ENCODE measurements at regions not wholly inside any gene's neighbourhood (a gene's known extent, or its start where the extent isn't known, plus 50 kb on each side); places are given as distances from the start of the nearest gene placed in this dataset.

- Histone ChIP-seq H3K27ac (ENCODE audit: low read length, poor library complexity, severe bottlenecking) (no peak overlapping the region), H2BK5ac (ENCODE audit: low read depth, low read length, poor library complexity, severe bottlenecking) (no peak overlapping the region), H3K14ac (ENCODE audit: low read length in 2 of 2) (no peak overlapping the region), H3K4me2 (ENCODE audit: low read length, poor library complexity, severe bottlenecking) (no peak overlapping the region), H3K4me1 (ENCODE audit: control insufficient read depth, insufficient read depth, low read depth, low read length) (no peaks in the 10 kb centered on the region), H2BK12ac (ENCODE audit: low read length in 2 of 2) (no peak overlapping the region), H3K9me3 (ENCODE audit: control insufficient read depth, low read length) (peaks cover 5% of the 10 kb centered on the region), H3K9ac (ENCODE audit: low read length) (no peak overlapping the region), H3K79me1 (replicated peaks; ENCODE audit: low read length, poor library complexity, severe bottlenecking) (no peaks in the 10 kb centered on the region), H2BK120ac (ENCODE audit: low read depth, low read length) (no peak overlapping the region), H4K8ac (ENCODE audit: low read length) (no peak overlapping the region), H3K36me3 (ENCODE audit: control insufficient read depth in 1 of 2, insufficient read depth in 2 of 2, low read depth in 1 of 2, low read length in 2 of 2) (peaks cover 0 to 4% of the 10 kb centered on the region in 2 experiments), H3K27me3 (ENCODE audit: control insufficient read depth in 1 of 2, insufficient read depth in 1 of 2, low read length in 2 of 2) (no peaks in the 10 kb centered on the region), H3K23ac (ENCODE audit: low read length in 2 of 2) (no peak overlapping the region), H3K18ac (ENCODE audit: low read depth in 1 of 2, low read length in 2 of 2) (no peak overlapping the region), H2AK5ac (ENCODE audit: low read length, severe bottlenecking) (no peak overlapping the region), H3K4ac (ENCODE audit: low read depth in 1 of 2, low read length in 2 of 2) (no peak overlapping the region), H4K91ac (ENCODE audit: low read length) (no peak overlapping the region), H3K4me3 (ENCODE audit: insufficient read depth in 1 of 2, low read depth in 1 of 2, low read length in 2 of 2) (no peak overlapping the region), H2BK15ac (ENCODE audit: low read depth, poor library complexity, severe bottlenecking) (no peak overlapping the region), H2AFZ (ENCODE audit: low read depth, low read length) (no peak overlapping the region)
- no peak for DNase-seq
- 93% methylated on average over 9 of the region's 10 CpGs for WGBS
These were observed 205.3 kb upstream of the MKLN1 start for GRCh38 chr7:131122394-131122793.

- H3K9me3 ChIP-seq (ENCODE audit: control insufficient read depth, low read length), result peaks cover 5% of the 10 kb centered on the region
- no peak overlapping the region for H2BK5ac ChIP-seq (ENCODE audit: low read depth, low read length, poor library complexity, severe bottlenecking)
- no peak overlapping the region for H3K4me2 ChIP-seq (ENCODE audit: low read length, poor library complexity, severe bottlenecking)
- H4K8ac ChIP-seq (ENCODE audit: low read length), result no peak overlapping the region
- 95% methylated on average over 4 of the region's 4 CpGs for WGBS
- H2AK5ac ChIP-seq (ENCODE audit: low read length, severe bottlenecking), result no peak overlapping the region
- H3K36me3 ChIP-seq (ENCODE audit: control insufficient read depth in 1 of 2, insufficient read depth in 2 of 2, low read depth in 1 of 2, low read length in 2 of 2), result peaks cover 0 to 4% of the 10 kb centered on the region in 2 experiments
- H2AFZ ChIP-seq (ENCODE audit: low read depth, low read length), result no peak overlapping the region
- no peak overlapping the region for H3K4ac ChIP-seq (ENCODE audit: low read depth in 1 of 2, low read length in 2 of 2)
- no peaks in the 10 kb centered on the region for H3K27me3 ChIP-seq (ENCODE audit: control insufficient read depth in 1 of 2, insufficient read depth in 1 of 2, low read length in 2 of 2)
- H2BK12ac ChIP-seq (ENCODE audit: low read length in 2 of 2), result no peak overlapping the region
- H3K14ac ChIP-seq (ENCODE audit: low read length in 2 of 2), result no peak overlapping the region
- H3K4me1 ChIP-seq (ENCODE audit: control insufficient read depth, insufficient read depth, low read depth, low read length), result no peaks in the 10 kb centered on the region
- H3K4me3 ChIP-seq (ENCODE audit: insufficient read depth in 1 of 2, low read depth in 1 of 2, low read length in 2 of 2), result no peak overlapping the region
- no peak overlapping the region for H2BK15ac ChIP-seq (ENCODE audit: low read depth, poor library complexity, severe bottlenecking)
- no peak overlapping the region for H3K27ac ChIP-seq (ENCODE audit: low read length, poor library complexity, severe bottlenecking)
- DNase-seq, result no peak
- no peak overlapping the region for H2BK120ac ChIP-seq (ENCODE audit: low read depth, low read length)
- H3K18ac ChIP-seq (ENCODE audit: low read depth in 1 of 2, low read length in 2 of 2), result no peak overlapping the region
- H3K23ac ChIP-seq (ENCODE audit: low read length in 2 of 2), result no peak overlapping the region
- H4K91ac ChIP-seq (ENCODE audit: low read length), result no peak overlapping the region
- no peak overlapping the region for H3K9ac ChIP-seq (ENCODE audit: low read length)
- H3K79me1 ChIP-seq (replicated peaks; ENCODE audit: low read length, poor library complexity, severe bottlenecking), result no peaks in the 10 kb centered on the region
These were observed 203.6 kb upstream of the MKLN1 start for GRCh38 chr7:131124001-131124629.

- no peaks in the 10 kb centered on the region for H3K79me1 ChIP-seq (replicated peaks; ENCODE audit: low read length, poor library complexity, severe bottlenecking)
- no peak overlapping the region for H2BK15ac ChIP-seq (ENCODE audit: low read depth, poor library complexity, severe bottlenecking)
- no peak overlapping the region for H3K23ac ChIP-seq (ENCODE audit: low read length in 2 of 2)
- H3K18ac ChIP-seq (ENCODE audit: low read depth in 1 of 2, low read length in 2 of 2), result no peak overlapping the region
- no peak overlapping the region for H3K27ac ChIP-seq (ENCODE audit: low read length, poor library complexity, severe bottlenecking)
- H3K4me1 ChIP-seq (ENCODE audit: control insufficient read depth, insufficient read depth, low read depth, low read length), result no peaks in the 10 kb centered on the region
- no peak for DNase-seq
- H4K8ac ChIP-seq (ENCODE audit: low read length), result no peak overlapping the region
- 92% methylated on average over 3 of the region's 3 CpGs for WGBS
- no peak overlapping the region for H4K91ac ChIP-seq (ENCODE audit: low read length)
- no peak overlapping the region for H3K14ac ChIP-seq (ENCODE audit: low read length in 2 of 2)
- H2AK5ac ChIP-seq (ENCODE audit: low read length, severe bottlenecking), result no peak overlapping the region
- peak overlapping the region in 1 of 2 experiments; percentile 50 for H2BK12ac ChIP-seq (ENCODE audit: low read length in 2 of 2)
- no peaks in the 10 kb centered on the region for H3K27me3 ChIP-seq (ENCODE audit: control insufficient read depth in 1 of 2, insufficient read depth in 1 of 2, low read length in 2 of 2)
- no peak overlapping the region for H3K9ac ChIP-seq (ENCODE audit: low read length)
- no peak overlapping the region for H2BK5ac ChIP-seq (ENCODE audit: low read depth, low read length, poor library complexity, severe bottlenecking)
- H3K36me3 ChIP-seq (ENCODE audit: control insufficient read depth in 1 of 2, insufficient read depth in 2 of 2, low read depth in 1 of 2, low read length in 2 of 2), result peaks cover 0 to 4% of the 10 kb centered on the region in 2 experiments
- no peak overlapping the region for H2AFZ ChIP-seq (ENCODE audit: low read depth, low read length)
- H3K4ac ChIP-seq (ENCODE audit: low read depth in 1 of 2, low read length in 2 of 2), result no peak overlapping the region
- no peak overlapping the region for H3K4me2 ChIP-seq (ENCODE audit: low read length, poor library complexity, severe bottlenecking)
- no peak overlapping the region for H3K4me3 ChIP-seq (ENCODE audit: insufficient read depth in 1 of 2, low read depth in 1 of 2, low read length in 2 of 2)
- no peak overlapping the region for H2BK120ac ChIP-seq (ENCODE audit: low read depth, low read length)
- no peaks in the 10 kb centered on the region for H3K9me3 ChIP-seq (ENCODE audit: control insufficient read depth, low read length)
These were observed 202.8 kb upstream of the MKLN1 start for GRCh38 chr7:131124867-131125266.

DNA sequence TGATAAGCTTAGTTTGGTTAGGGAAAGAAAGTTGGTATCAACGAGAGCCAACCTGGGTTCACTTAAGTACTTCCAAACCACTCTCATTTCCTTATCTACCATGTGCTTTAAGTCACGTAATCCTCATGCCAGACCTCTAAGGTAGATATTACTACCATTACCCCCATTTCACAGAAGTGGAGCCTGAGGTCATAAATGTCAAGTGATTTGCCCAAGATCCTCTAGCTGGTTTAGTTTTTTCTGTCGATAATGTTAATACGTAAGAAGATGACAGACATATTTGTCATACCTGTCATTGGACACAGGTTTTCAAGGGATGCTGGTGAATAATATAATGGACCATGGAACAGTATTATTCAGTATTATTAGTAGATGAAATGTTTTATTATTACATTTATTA, 197.4 kb upstream of the MKLN1 start:
- Histone ChIP-seq H3K18ac (ENCODE audit: low read depth in 1 of 2, low read length in 2 of 2) (no peak overlapping the region), H3K4me3 (ENCODE audit: insufficient read depth in 1 of 2, low read depth in 1 of 2, low read length in 2 of 2) (no peak overlapping the region), H3K9ac (ENCODE audit: low read length) (no peak overlapping the region), H2BK5ac (ENCODE audit: low read depth, low read length, poor library complexity, severe bottlenecking) (no peak overlapping the region), H3K4ac (ENCODE audit: low read depth in 1 of 2, low read length in 2 of 2) (no peak overlapping the region), H2AK5ac (ENCODE audit: low read length, severe bottlenecking) (no peak overlapping the region), H3K36me3 (ENCODE audit: control insufficient read depth in 1 of 2, insufficient read depth in 2 of 2, low read depth in 1 of 2, low read length in 2 of 2) (no peaks in the 10 kb centered on the region), H3K4me2 (ENCODE audit: low read length, poor library complexity, severe bottlenecking) (no peak overlapping the region), H2AFZ (ENCODE audit: low read depth, low read length) (no peak overlapping the region), H3K4me1 (ENCODE audit: control insufficient read depth, insufficient read depth, low read depth, low read length) (no peaks in the 10 kb centered on the region), H3K14ac (ENCODE audit: low read length in 2 of 2) (no peak overlapping the region), H3K27ac (ENCODE audit: low read length, poor library complexity, severe bottlenecking) (no peak overlapping the region), H4K8ac (ENCODE audit: low read length) (no peak overlapping the region), H3K9me3 (ENCODE audit: control insufficient read depth, low read length) (no peaks in the 10 kb centered on the region), H3K79me1 (replicated peaks; ENCODE audit: low read length, poor library complexity, severe bottlenecking) (no peaks in the 10 kb centered on the region), H2BK15ac (ENCODE audit: low read depth, poor library complexity, severe bottlenecking) (no peak overlapping the region), H3K23ac (ENCODE audit: low read length in 2 of 2) (no peak overlapping the region), H4K91ac (ENCODE audit: low read length) (no peak overlapping the region), H2BK12ac (ENCODE audit: low read length in 2 of 2) (no peak overlapping the region), H3K27me3 (ENCODE audit: control insufficient read depth in 1 of 2, insufficient read depth in 1 of 2, low read length in 2 of 2) (no peaks in the 10 kb centered on the region), H2BK120ac (ENCODE audit: low read depth, low read length) (no peak overlapping the region)
- DNase-seq, result no peak
- 69% methylated on average over 4 of the region's 4 CpGs for WGBS

Data from mesenchymal stem cell (in vitro differentiated cells and primary cell).